GM23338 (cell line): ENCODE measurements at regions not wholly inside any gene's neighbourhood (a gene's known extent, or its start where the extent isn't known, plus 50 kb on each side); places are given as distances from the start of the nearest gene placed in this dataset.

Source experiments
- CTCF ChIP-seq, 2 experiments: fragments of 200-600 bp in 1 of 2; sonication (generic) in 1 of 2; conservative IDR thresholded peaks; 2 replicates each; pipeline versions ENCODE4 v1.5.1 to v1.6.1; 2016 to 2017; ENCODE audit warnings: antibody characterized with exemption in 2 of 2, low read depth in 2 of 2, mild to moderate bottlenecking in 2 of 2, moderate library complexity in 1 of 2
- EZH2 ChIP-seq: fragments of 200-600 bp; sonication (generic); IDR thresholded peaks from one replicate; pipeline ENCODE4 v1.8.0; 2017; ENCODE audit warnings: antibody characterized with exemption, mild to moderate bottlenecking, low read depth; ENCODE audit not compliant: unreplicated experiment
- JUNB ChIP-seq: IDR thresholded peaks from one replicate; pipeline ENCODE4 v1.6.1; 2016; ENCODE audit warnings: antibody characterized with exemption; ENCODE audit not compliant: unreplicated experiment
- POLR2AphosphoS5 ChIP-seq: IDR thresholded peaks from 2 replicates; pipeline ENCODE4 v1.6.1; 2016; ENCODE audit warnings: antibody characterized with exemption, low read depth

GRCh38 chr1:114338191-114338890 is 172.7 kb downstream of the TRIM33 start:
- TF ChIP-seq POLR2AphosphoS5: no peak
- no peak for TF ChIP-seq CTCF (conservative IDR thresholded peaks at IDR 0.05; ENCODE audit: low read depth in 2 of 2)
- TF ChIP-seq EZH2: no peak
- TF ChIP-seq JUNB: no peak
